Adipocyte (in vitro differentiated cells): ENCODE measurements at regions not wholly inside any gene's neighbourhood (a gene's known extent, or its start where the extent isn't known, plus 50 kb on each side); places are given as distances from the start of the nearest gene placed in this dataset.

Experiments used
- DNase-seq: peaks from one replicate; pipeline ENCODE4 v3.0.0-alpha.2; 2015; ENCODE audit warnings: low read depth
- H3K27me3 ChIP-seq: replicated peaks from 2 replicates; pipeline ENCODE4 v1.7.0; 2013; ENCODE audit warnings: mild to moderate bottlenecking, low read length, moderate library complexity; ENCODE audit not compliant: control insufficient read depth, insufficient read depth
- H3K36me3 ChIP-seq: 2 replicates; pipeline ENCODE4 v1.7.0; 2013; ENCODE audit warnings: low read length, mild to moderate bottlenecking, moderate library complexity; ENCODE audit not compliant: control insufficient read depth, insufficient read depth, severe bottlenecking
- H3K4me1 ChIP-seq: 2 replicates; pipeline ENCODE4 v1.7.0; 2013; ENCODE audit warnings: mild to moderate bottlenecking, low read length, moderate library complexity; ENCODE audit not compliant: control insufficient read depth, insufficient read depth
- H3K4me3 ChIP-seq: 2 replicates; pipeline ENCODE4 v1.7.0; 2013; ENCODE audit warnings: mild to moderate bottlenecking, low read length, moderate library complexity
- H3K9ac ChIP-seq: 2 replicates; pipeline ENCODE4 v1.7.0; 2013; ENCODE audit warnings: mild to moderate bottlenecking, low read length, moderate library complexity
- H3K9me3 ChIP-seq: 2 replicates; pipeline ENCODE4 v1.7.0; 2013; ENCODE audit warnings: mild to moderate bottlenecking, low read length, moderate library complexity; ENCODE audit not compliant: control insufficient read depth

DNA sequence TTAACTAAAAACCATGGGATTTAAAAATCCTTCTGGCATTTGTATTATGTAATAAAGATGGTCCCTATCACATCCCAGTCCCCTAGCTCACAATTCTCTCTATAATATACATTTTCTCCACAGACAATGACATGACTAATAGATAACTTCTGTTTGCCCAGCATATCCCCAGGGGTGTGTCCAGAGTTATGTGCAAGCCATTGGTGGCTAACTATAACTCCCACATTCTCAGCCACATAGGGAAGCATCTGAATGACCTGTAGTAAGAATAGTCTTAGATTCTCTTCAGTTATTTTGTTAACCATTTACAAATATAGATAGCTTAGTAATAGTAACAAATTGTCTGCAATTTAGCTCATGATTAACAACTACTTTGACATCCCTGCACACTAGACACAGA lies 52.2 kb upstream of the RBSN start:
- H3K9me3 ChIP-seq, result no peaks in the 10 kb centered on the region
- H3K9ac ChIP-seq, result no peak overlapping the region
- DNase-seq, result no peak
- no peaks in the 10 kb centered on the region for H3K4me1 ChIP-seq
- no peaks in the 10 kb centered on the region for H3K36me3 ChIP-seq
- no peak overlapping the region for H3K4me3 ChIP-seq
- peaks cover 54% of the 10 kb centered on the region for H3K27me3 ChIP-seq

DNA sequence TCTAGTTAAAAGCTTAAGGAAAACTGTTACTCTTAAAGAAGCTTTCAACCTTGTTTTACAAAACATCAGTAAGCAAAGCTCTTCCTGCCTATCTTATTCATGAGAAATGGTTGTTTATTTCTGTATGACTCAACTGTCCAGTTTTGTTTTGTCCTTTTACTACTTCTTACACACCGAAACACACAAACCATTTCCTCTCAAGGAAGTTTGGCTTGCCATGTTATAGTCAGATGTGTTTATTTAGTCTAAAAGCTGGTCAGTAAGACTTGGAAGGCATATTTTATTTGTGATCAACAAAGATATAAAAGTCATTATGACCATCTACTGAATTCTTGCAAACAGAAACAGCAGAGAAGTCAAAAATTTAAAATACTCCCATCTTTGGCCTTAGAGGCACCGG lies 53.2 kb upstream of the RBSN start:
- no peak overlapping the region for H3K4me3 ChIP-seq
- peaks cover 3% of the 10 kb centered on the region for H3K9me3 ChIP-seq
- no peak for DNase-seq

DNA sequence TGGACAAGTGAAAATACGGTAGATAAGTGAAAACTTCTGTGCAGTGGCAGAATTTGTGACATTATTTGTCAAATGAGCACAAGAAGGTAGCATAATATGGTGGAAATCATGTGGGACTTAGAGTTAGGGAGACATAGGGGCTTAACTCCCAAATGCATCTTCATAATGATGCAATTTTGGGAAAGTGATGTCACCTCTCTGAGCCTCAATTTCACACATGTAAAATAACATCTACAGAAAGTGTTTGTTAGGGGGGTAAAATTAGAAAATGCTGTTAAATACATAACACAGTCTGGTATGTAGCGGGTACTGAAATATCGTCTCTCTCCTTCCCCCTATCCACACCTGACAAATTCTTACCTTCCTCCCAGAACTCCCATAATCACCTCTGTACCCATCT lies 52.9 kb upstream of the CAPN7 start:
- H3K4me3 ChIP-seq, result no peak overlapping the region
- no peaks in the 10 kb centered on the region for H3K36me3 ChIP-seq
- H3K9me3 ChIP-seq, result peaks cover 9% of the 10 kb centered on the region
- peaks cover 50% of the 10 kb centered on the region for H3K27me3 ChIP-seq
- no peaks in the 10 kb centered on the region for H3K4me1 ChIP-seq
- H3K9ac ChIP-seq, result no peak overlapping the region
- DNase-seq, result no peak

More for the DNA sequence above, 53.2 kb upstream of the RBSN start:
- Histone ChIP-seq H3K4me1 (no peaks in the 10 kb centered on the region), H3K27me3 (peaks cover 53% of the 10 kb centered on the region), H3K36me3 (no peaks in the 10 kb centered on the region), H3K9ac (no peak overlapping the region)

DNA sequence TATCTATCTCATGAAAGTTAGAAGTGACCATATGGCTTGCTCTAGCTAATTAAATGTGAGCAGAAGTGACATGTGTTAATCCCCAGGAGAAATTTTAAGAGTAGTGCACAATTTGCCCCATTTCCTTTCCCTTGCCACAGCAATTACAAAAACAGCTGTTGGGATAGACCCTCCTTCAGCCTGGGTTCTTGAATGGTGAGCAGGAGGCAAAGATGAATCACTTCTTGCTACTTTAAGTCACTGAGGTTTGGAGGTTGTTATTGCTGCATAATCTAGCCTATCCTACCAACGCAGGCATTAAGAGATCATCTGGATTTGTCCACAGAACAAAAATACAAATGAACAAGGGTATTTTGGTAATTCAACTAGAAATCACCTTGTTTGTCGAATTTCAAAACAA lies 51.7 kb upstream of the CAPN7 start:
- no peaks in the 10 kb centered on the region for H3K36me3 ChIP-seq
- H3K9me3 ChIP-seq, result peaks cover 9% of the 10 kb centered on the region
- no peak for DNase-seq

DNA sequence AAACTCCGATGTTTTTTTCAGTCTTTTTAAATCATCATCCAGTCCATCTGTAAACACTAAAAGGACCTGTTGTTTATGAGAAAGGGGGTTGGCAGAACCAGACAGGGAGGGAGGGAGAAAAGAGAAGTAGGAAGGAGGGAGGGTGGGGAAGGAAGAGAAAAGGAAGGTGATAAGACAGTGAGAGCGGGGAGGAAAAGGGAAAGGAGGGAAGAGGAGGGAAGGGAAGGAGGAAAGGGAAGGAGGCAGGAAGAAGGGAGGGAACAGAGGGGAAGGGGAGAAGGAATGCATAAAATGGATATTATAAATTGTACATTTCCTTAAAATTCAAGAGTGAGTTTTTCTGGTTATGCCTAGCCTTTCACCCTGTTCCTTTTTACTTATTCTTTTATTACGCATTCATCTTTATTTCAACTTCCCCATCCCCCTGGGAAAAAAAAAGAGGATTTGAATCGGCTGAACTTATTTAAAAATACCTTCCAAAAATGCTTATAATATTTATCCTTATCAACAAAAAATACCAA lies 50.1 kb upstream of the CAPN7 start:
- no peak overlapping the region for H3K9ac ChIP-seq
- no peak for DNase-seq
- H3K27me3 ChIP-seq, result peaks cover 50% of the 10 kb centered on the region
- H3K36me3 ChIP-seq, result no peaks in the 10 kb centered on the region
- peaks cover 9% of the 10 kb centered on the region for H3K9me3 ChIP-seq
- no peaks in the 10 kb centered on the region for H3K4me1 ChIP-seq
- H3K4me3 ChIP-seq, result no peak overlapping the region

More for the DNA sequence above, 51.7 kb upstream of the CAPN7 start:
- no peak overlapping the region for H3K9ac ChIP-seq
- no peaks in the 10 kb centered on the region for H3K4me1 ChIP-seq
- H3K4me3 ChIP-seq, result no peak overlapping the region
- H3K27me3 ChIP-seq, result peaks cover 50% of the 10 kb centered on the region
